IMR-90 (cell line): ENCODE measurements at regions not wholly inside any gene's neighbourhood (a gene's known extent, or its start where the extent isn't known, plus 50 kb on each side); places are given as distances from the start of the nearest gene placed in this dataset.

ENCODE experiments used
- BHLHE40 ChIP-seq: fragments of 150-350 bp; IDR thresholded peaks from 2 replicates; pipeline ENCODE4 v1.6.1; 2016; ENCODE audit warnings: mild to moderate bottlenecking, low read depth, low read length
- CEBPB ChIP-seq: IDR thresholded peaks from 2 replicates; pipeline ENCODE4 v1.6.1; 2012; ENCODE audit warnings: low read depth, low read length, improper control_type of control experiment
- MXI1 ChIP-seq: IDR thresholded peaks from 2 replicates; pipeline ENCODE4 v1.6.1; 2012; ENCODE audit warnings: low read depth, mild to moderate bottlenecking, low read length, moderate library complexity, borderline replicate concordance
- POLR2A ChIP-seq: IDR thresholded peaks from 2 replicates; pipeline ENCODE4 v1.6.1; 2012; ENCODE audit warnings: mild to moderate bottlenecking, low read depth, low read length
- RAD21 ChIP-seq: IDR thresholded peaks from 2 replicates; pipeline ENCODE4 v1.6.1; 2012; ENCODE audit warnings: low read length, improper control_type of control experiment
- RFX5 ChIP-seq: IDR thresholded peaks from 2 replicates; pipeline ENCODE4 v1.8.0; 2012; ENCODE audit warnings: low read depth, mild to moderate bottlenecking, low read length, moderate library complexity
- SMC3 ChIP-seq: fragments of 150-350 bp; IDR thresholded peaks from 2 replicates; pipeline ENCODE4 v1.6.1; 2016; ENCODE audit warnings: low read depth, mild to moderate bottlenecking, antibody characterized with exemption, low read length, moderate library complexity
- TF ChIP-seq, protein P1 (sequence below): conservative IDR thresholded peaks from 2 replicates; pipeline ENCODE4 v1.5.1; 2012; ENCODE audit warnings: mild to moderate bottlenecking, low read depth, low read length, improper control_type of control experiment
- TF ChIP-seq, protein P2 (sequence below): fragments of 150-350 bp; IDR thresholded peaks from 2 replicates; pipeline ENCODE4 v1.6.1; 2016; ENCODE audit warnings: low read depth, mild to moderate bottlenecking, low read length, moderate library complexity, borderline replicate concordance
- TF ChIP-seq, protein P3 (sequence below): fragments of 150-350 bp; IDR thresholded peaks from 2 replicates; pipeline ENCODE4 v1.6.1; 2017; ENCODE audit warnings: mild to moderate bottlenecking, antibody characterized with exemption, low read length, low read depth

DNA sequence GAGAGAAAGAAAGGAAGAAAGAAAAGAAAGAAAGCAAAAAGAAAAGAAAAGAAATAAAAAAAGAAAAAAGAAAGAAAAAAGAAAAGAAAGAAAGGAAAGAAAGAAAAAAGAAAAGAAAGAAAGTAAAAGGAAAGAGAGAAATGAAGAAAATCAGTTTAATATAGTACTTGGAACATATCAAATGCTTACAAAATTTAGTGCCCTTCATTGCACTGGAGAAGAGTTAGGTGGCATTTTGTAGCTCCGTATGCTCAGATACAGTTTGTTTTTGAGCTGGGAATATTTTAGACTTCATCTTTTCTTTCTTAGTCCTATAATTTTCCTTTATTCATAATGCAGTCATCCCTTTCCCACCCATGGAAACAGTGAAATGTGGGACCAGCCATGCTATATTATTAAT, 56.2 kb upstream of the APP start:
- TF ChIP-seq, protein P1, sequence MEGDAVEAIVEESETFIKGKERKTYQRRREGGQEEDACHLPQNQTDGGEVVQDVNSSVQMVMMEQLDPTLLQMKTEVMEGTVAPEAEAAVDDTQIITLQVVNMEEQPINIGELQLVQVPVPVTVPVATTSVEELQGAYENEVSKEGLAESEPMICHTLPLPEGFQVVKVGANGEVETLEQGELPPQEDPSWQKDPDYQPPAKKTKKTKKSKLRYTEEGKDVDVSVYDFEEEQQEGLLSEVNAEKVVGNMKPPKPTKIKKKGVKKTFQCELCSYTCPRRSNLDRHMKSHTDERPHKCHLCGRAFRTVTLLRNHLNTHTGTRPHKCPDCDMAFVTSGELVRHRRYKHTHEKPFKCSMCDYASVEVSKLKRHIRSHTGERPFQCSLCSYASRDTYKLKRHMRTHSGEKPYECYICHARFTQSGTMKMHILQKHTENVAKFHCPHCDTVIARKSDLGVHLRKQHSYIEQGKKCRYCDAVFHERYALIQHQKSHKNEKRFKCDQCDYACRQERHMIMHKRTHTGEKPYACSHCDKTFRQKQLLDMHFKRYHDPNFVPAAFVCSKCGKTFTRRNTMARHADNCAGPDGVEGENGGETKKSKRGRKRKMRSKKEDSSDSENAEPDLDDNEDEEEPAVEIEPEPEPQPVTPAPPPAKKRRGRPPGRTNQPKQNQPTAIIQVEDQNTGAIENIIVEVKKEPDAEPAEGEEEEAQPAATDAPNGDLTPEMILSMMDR = no peak
- no peak for TF ChIP-seq RAD21
- TF ChIP-seq SMC3 = no peak
- no peak for TF ChIP-seq POLR2A
- TF ChIP-seq, protein P2, sequence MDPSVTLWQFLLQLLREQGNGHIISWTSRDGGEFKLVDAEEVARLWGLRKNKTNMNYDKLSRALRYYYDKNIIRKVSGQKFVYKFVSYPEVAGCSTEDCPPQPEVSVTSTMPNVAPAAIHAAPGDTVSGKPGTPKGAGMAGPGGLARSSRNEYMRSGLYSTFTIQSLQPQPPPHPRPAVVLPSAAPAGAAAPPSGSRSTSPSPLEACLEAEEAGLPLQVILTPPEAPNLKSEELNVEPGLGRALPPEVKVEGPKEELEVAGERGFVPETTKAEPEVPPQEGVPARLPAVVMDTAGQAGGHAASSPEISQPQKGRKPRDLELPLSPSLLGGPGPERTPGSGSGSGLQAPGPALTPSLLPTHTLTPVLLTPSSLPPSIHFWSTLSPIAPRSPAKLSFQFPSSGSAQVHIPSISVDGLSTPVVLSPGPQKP = no peak
- TF ChIP-seq BHLHE40 = no peak
- no peak for TF ChIP-seq RFX5
- TF ChIP-seq CEBPB = no peak
- TF ChIP-seq MXI1 = no peak
- TF ChIP-seq, protein P3, sequence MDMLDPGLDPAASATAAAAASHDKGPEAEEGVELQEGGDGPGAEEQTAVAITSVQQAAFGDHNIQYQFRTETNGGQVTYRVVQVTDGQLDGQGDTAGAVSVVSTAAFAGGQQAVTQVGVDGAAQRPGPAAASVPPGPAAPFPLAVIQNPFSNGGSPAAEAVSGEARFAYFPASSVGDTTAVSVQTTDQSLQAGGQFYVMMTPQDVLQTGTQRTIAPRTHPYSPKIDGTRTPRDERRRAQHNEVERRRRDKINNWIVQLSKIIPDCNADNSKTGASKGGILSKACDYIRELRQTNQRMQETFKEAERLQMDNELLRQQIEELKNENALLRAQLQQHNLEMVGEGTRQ = no peak
